CD8-positive, alpha-beta memory T cell (primary cell): ENCODE measurements at regions not wholly inside any gene's neighbourhood (a gene's known extent, or its start where the extent isn't known, plus 50 kb on each side); places are given as distances from the start of the nearest gene placed in this dataset.

Experiments
- CTCF ChIA-PET: fragments of 350-600 bp; sonication (Branson Sonifier 250); formaldehyde crosslinking; loops from one replicate; lab custom pipeline; 2021; ENCODE audit warnings: antibody characterized with exemption; lab: Charles Lee
- POLR2A ChIA-PET: fragments of 350-600 bp; sonication (Branson Sonifier 250); formaldehyde crosslinking; loops from one replicate; lab custom pipeline; 2021; ENCODE audit warnings: antibody characterized with exemption; lab: Charles Lee
- DNase-seq, 5 donors: peaks; one replicate each; pipeline versions ENCODE4 v3.0.0 to v3.0.0-alpha.2; 2020 to 2022; ENCODE audit warnings: mixed read lengths in 1 of 5
- H3K27ac ChIP-seq: one replicate; pipeline ENCODE4 v1.7.0; 2013; ENCODE audit warnings: low read depth, mild to moderate bottlenecking, low read length, moderate library complexity
- H3K27me3 ChIP-seq: 2 replicates; pipeline ENCODE4 v1.7.0; 2013; ENCODE audit warnings: low read length, mild to moderate bottlenecking; ENCODE audit not compliant: insufficient read depth, poor library complexity, severe bottlenecking
- H3K36me3 ChIP-seq: 2 replicates; pipeline ENCODE4 v1.7.0; 2013; ENCODE audit warnings: mild to moderate bottlenecking, low read length, moderate library complexity; ENCODE audit not compliant: insufficient read depth
- H3K4me1 ChIP-seq: 2 replicates; pipeline ENCODE4 v1.7.0; 2013; ENCODE audit warnings: mild to moderate bottlenecking, low read length, moderate library complexity; ENCODE audit not compliant: insufficient read depth
- H3K4me3 ChIP-seq: 2 replicates; pipeline ENCODE4 v1.7.0; 2013; ENCODE audit warnings: mild to moderate bottlenecking, low read length
- H3K9me3 ChIP-seq: 2 replicates; pipeline ENCODE4 v1.7.0; 2013; ENCODE audit warnings: mild to moderate bottlenecking, low read length
- H3K27ac Mint-ChIP-seq, 8 donors: one replicate each; pipeline ENCODE4 v1.8.0; 2020 to 2021; ENCODE audit warnings: mixed read lengths in 8 of 8, mild to moderate bottlenecking in 6 of 8, inconsistent platforms in 3 of 8, moderate library complexity in 3 of 8
- H3K27me3 Mint-ChIP-seq, 2 donors: one replicate each; pipeline ENCODE4 v1.8.0; 2020 to 2021; ENCODE audit warnings: mixed read lengths in 2 of 2, mild to moderate bottlenecking in 1 of 2, moderate library complexity in 1 of 2
- H3K36me3 Mint-ChIP-seq, 3 donors: one replicate each; pipeline ENCODE4 v1.8.0; 2020 to 2021; ENCODE audit warnings: mixed read lengths in 3 of 3, inconsistent platforms in 1 of 3, mild to moderate bottlenecking in 1 of 3
- H3K4me1 Mint-ChIP-seq, 3 donors: one replicate each; pipeline ENCODE4 v1.8.0; 2020 to 2021; ENCODE audit warnings: mixed read lengths in 3 of 3, inconsistent platforms in 1 of 3, mild to moderate bottlenecking in 1 of 3
- H3K4me3 Mint-ChIP-seq, 7 donors: one replicate each; pipeline ENCODE4 v1.8.0; 2020 to 2021; ENCODE audit warnings: mixed read lengths in 7 of 7, mild to moderate bottlenecking in 6 of 7, moderate library complexity in 4 of 7, inconsistent platforms in 2 of 7
- H3K9me3 Mint-ChIP-seq, 5 donors: one replicate each; pipeline ENCODE4 v1.8.0; 2020 to 2022; ENCODE audit warnings: mixed read lengths in 5 of 5, mild to moderate bottlenecking in 3 of 5, moderate library complexity in 2 of 5, inconsistent platforms in 1 of 5

DNA sequence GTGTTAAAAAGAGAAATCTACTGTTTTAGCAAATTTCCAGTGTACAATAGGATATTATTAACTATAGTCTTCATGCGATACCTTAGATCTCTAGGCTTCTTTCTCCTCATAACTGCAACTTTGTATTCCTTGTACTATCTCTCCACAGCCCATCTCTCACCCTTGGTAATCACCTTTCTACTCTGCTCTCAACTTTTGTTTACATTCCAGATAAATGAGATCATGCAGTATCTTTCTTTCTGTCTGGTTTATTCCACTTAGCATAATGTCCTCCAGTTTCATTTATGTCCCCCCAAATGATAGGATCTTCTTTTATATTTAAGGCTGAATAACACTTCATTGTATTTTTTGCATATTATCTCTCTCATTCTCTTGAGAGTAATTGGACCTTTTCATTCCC, 165.5 kb downstream of the HS3ST1 start:
- H3K27me3 ChIP-seq = no peaks in the 10 kb centered on the region
- POLR2A ChIA-PET = no interaction called here
- Mint-ChIP-seq H3K27me3 (peaks cover 0 to 5% of the 10 kb centered on the region in 2 donors), H3K9me3 (peaks cover 0 to 5% (median 2%) of the 10 kb centered on the region in 5 donors), H3K27ac (no peak overlapping the region), H3K36me3 (no peaks in the 10 kb centered on the region), H3K4me1 (no peaks in the 10 kb centered on the region), H3K4me3 (no peak overlapping the region)
- no peaks in the 10 kb centered on the region for H3K9me3 ChIP-seq
- no peak for DNase-seq
- CTCF ChIA-PET = no interaction called here
- no peaks in the 10 kb centered on the region for H3K36me3 ChIP-seq
- H3K27ac ChIP-seq = no peak overlapping the region
- no peak overlapping the region for H3K4me3 ChIP-seq
- no peaks in the 10 kb centered on the region for H3K4me1 ChIP-seq

DNA sequence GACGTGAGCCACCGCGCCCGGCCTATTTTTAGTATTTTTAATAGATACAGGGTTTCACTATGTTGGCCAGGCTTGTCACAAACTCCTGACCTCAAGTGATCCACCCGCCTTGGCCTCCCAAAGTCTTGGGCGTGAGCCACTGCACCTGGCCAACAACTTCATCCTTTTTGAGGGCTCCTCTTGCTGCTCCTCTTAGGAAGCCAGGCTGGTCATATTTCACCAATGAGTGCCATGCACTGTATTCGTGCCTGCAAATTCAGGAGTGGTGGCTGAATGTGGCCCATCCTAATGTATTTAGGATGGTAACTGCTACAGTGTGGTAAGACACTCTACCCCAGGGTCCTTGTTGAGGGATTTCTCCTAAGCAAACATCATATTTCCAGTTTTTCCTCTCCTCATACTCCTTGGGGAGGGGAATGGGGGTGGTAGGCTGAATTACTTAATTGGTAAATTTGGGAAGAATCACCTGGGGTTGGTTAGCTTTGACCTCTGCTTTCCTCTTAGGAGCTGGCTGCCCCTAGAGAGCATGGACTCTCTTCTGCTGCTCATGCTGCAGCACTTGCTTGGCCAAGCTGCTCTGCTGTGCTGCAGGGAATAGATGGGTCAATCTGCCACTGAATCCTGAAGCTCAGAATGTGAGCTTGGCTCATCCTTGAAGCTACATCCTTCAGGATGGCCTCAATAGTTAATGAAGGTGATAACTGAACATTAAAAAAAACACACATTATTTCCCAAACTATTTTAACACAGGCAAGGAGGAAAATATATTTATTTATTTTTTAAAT, 167.4 kb downstream of the HS3ST1 start:
- Histone ChIP-seq H3K4me3 (no peak overlapping the region), H3K27me3 (no peaks in the 10 kb centered on the region), H3K4me1 (no peaks in the 10 kb centered on the region), H3K9me3 (no peaks in the 10 kb centered on the region), H3K27ac (no peak overlapping the region), H3K36me3 (no peaks in the 10 kb centered on the region)
- POLR2A ChIA-PET = no interaction called here
- no peaks in the 10 kb centered on the region for H3K36me3 Mint-ChIP-seq
- H3K27ac Mint-ChIP-seq = no peak overlapping the region
- peaks cover 0 to 5% of the 10 kb centered on the region in 2 donors for H3K27me3 Mint-ChIP-seq
- no peak for DNase-seq
- CTCF ChIA-PET = no interaction called here
- peaks cover 0 to 5% (median 2%) of the 10 kb centered on the region in 5 donors for H3K9me3 Mint-ChIP-seq
- no peak overlapping the region for H3K4me3 Mint-ChIP-seq
- H3K4me1 Mint-ChIP-seq = no peaks in the 10 kb centered on the region

DNA sequence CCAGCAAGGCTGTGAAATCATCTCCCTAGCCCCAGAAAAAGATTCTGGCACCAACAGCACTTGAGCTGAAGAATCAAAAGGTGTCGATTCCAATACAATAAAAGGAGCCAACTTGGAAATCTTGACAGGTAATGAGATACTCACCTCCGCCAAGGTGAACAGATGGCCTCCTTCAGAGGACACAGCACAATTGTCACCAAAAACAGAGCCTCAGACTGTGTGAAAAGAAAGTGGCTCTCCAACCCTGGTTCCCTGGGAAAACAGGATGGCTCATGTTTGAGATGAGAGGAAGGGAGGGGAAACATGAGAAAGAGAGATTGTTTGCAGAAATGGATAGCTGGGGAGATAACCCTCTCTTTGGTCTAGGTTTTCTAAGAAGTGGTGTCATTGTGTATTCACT, 168.9 kb downstream of the HS3ST1 start:
- no peaks in the 10 kb centered on the region for H3K36me3 ChIP-seq
- CTCF ChIA-PET = no interaction called here
- H3K27me3 ChIP-seq = no peaks in the 10 kb centered on the region
- no peak overlapping the region for H3K4me3 Mint-ChIP-seq
- H3K27ac Mint-ChIP-seq = no peak overlapping the region
- H3K4me3 ChIP-seq = no peak overlapping the region
- H3K27me3 Mint-ChIP-seq = peaks cover 0 to 3% of the 10 kb centered on the region in 2 donors
- no peak overlapping the region for H3K27ac ChIP-seq
- DNase-seq = no peak
- H3K36me3 Mint-ChIP-seq = no peaks in the 10 kb centered on the region
- no peaks in the 10 kb centered on the region for H3K4me1 ChIP-seq
- H3K9me3 Mint-ChIP-seq = peaks cover 0 to 2% (median 0%) of the 10 kb centered on the region in 5 donors
- no peaks in the 10 kb centered on the region for H3K4me1 Mint-ChIP-seq
- no peaks in the 10 kb centered on the region for H3K9me3 ChIP-seq
- POLR2A ChIA-PET = no interaction called here

DNA sequence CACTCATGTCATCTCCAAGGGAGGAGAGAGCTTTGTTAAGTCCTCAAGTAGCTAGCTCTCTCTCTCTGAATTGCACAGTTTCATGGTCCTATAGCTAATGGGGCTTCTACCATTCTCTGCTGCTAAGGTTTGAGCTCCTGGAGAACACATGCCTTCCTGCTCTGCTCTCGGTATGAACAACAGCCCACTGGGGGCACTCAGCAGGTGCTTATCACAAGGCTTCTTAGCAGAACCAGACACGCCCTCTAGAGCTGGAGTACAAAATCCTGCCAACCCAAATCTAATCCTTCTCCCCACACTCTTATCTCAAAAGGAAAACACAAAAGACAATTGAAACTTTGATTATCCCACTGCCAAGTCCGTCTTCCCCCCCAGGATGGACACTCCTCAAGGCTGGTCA, 176.5 kb downstream of the HS3ST1 start:
- H3K9me3 ChIP-seq = no peaks in the 10 kb centered on the region
- CTCF ChIA-PET = no interaction called here
- H3K36me3 Mint-ChIP-seq = no peaks in the 10 kb centered on the region

DNA sequence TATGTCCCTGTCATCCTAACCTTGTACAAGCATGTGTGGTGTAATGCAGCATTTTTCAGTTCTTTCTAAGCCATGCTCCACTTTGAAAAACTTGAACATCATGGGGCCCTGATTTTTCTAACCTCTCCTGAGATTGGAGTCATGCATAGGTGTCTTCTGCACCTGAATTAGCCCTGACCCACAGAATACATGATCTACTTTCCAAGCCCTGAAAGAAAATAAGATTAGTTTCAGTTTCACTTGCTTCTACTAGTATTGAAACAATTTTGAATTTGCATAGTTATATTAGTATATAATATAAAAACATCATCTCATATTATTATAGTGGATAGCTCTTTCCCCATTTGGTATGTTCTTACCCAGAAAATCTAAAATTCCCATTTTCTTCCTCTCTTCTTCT, 178.2 kb downstream of the HS3ST1 start:
- no peaks in the 10 kb centered on the region for H3K36me3 ChIP-seq
- no peak overlapping the region for H3K4me3 ChIP-seq
- CTCF ChIA-PET = no interaction called here
- POLR2A ChIA-PET = no interaction called here
- Mint-ChIP-seq H3K4me3 (no peak overlapping the region), H3K36me3 (no peaks in the 10 kb centered on the region), H3K9me3 (peaks cover 0 to 8% (median 4%) of the 10 kb centered on the region in 5 donors), H3K27me3 (peaks cover 0 to 4% of the 10 kb centered on the region in 2 donors), H3K27ac (no peak overlapping the region), H3K4me1 (peaks cover 0 to 11% (median 0%) of the 10 kb centered on the region in 3 donors)
- H3K27ac ChIP-seq = no peak overlapping the region
- DNase-seq = no peak
- no peaks in the 10 kb centered on the region for H3K9me3 ChIP-seq
- no peaks in the 10 kb centered on the region for H3K4me1 ChIP-seq
- no peaks in the 10 kb centered on the region for H3K27me3 ChIP-seq

More for the DNA sequence above, 176.5 kb downstream of the HS3ST1 start:
- H3K9me3 Mint-ChIP-seq = peaks cover 0 to 3% (median 0%) of the 10 kb centered on the region in 5 donors
- Histone ChIP-seq H3K27ac (no peak overlapping the region), H3K27me3 (no peaks in the 10 kb centered on the region), H3K36me3 (no peaks in the 10 kb centered on the region), H3K4me3 (no peak overlapping the region), H3K4me1 (no peaks in the 10 kb centered on the region)
- peaks cover 0 to 11% (median 0%) of the 10 kb centered on the region in 3 donors for H3K4me1 Mint-ChIP-seq
- peaks cover 0 to 4% of the 10 kb centered on the region in 2 donors for H3K27me3 Mint-ChIP-seq
- no peak for DNase-seq
- POLR2A ChIA-PET = no interaction called here
- no peak overlapping the region for H3K4me3 Mint-ChIP-seq
- no peak overlapping the region for H3K27ac Mint-ChIP-seq

DNA sequence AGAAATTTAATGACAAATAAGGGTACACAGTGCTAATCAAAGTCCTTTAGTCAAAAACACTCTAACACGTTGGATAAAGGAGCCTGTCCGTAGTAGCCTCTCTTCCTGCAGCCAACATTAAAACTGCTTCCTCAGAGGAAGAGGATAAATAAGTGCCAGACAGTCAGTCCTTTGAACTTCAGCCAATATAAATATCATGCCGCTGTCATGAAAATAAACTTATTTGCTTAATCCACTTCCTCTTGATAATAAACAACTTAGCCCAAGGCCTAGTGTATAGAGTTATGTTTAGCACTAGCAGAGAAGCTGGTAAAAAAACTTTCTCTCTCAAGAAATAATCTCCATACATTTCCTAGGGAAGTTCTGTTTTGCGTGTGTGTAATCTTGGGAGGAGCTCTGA, 196.7 kb downstream of the HS3ST1 start:
- Mint-ChIP-seq H3K9me3 (peaks cover 0 to 8% (median 4%) of the 10 kb centered on the region in 5 donors), H3K4me1 (no peaks in the 10 kb centered on the region), H3K27ac (no peak overlapping the region), H3K27me3 (peaks cover 0 to 3% of the 10 kb centered on the region in 2 donors), H3K36me3 (no peaks in the 10 kb centered on the region), H3K4me3 (no peak overlapping the region)
- ChIA-PET CTCF (no interaction called here), POLR2A (no interaction called here)
- H3K36me3 ChIP-seq = no peaks in the 10 kb centered on the region
- no peaks in the 10 kb centered on the region for H3K9me3 ChIP-seq
- no peaks in the 10 kb centered on the region for H3K4me1 ChIP-seq
- H3K27ac ChIP-seq = no peak overlapping the region
- no peak overlapping the region for H3K4me3 ChIP-seq
- DNase-seq = no peak
- no peaks in the 10 kb centered on the region for H3K27me3 ChIP-seq

DNA sequence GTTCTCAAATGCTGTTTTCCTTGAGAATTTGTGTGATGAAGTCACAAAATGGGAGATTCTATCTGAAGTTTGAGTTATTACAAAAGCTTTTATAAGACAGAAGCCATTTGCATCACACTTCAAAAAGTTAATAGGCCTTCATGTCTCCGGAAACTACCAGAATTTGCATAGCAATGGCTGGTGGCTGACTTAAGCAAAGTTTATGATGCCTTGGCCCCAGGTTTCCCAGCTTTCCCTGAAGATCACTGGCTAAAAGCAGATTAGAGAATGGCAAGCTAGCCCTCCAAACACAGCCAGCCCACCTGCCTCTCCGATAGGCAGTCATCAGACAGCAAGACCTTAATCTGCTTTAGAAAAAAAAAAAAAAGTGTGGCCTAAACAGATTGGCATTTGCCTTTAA, 197.8 kb downstream of the HS3ST1 start:
- POLR2A ChIA-PET = no interaction called here
- H3K27ac Mint-ChIP-seq = no peak overlapping the region
- CTCF ChIA-PET = no interaction called here
- Histone ChIP-seq H3K4me1 (no peaks in the 10 kb centered on the region), H3K4me3 (no peak overlapping the region), H3K27me3 (no peaks in the 10 kb centered on the region), H3K36me3 (no peaks in the 10 kb centered on the region), H3K27ac (no peak overlapping the region), H3K9me3 (no peaks in the 10 kb centered on the region)
- H3K4me1 Mint-ChIP-seq = no peaks in the 10 kb centered on the region
- peaks cover 0 to 3% of the 10 kb centered on the region in 2 donors for H3K27me3 Mint-ChIP-seq
- no peak overlapping the region for H3K4me3 Mint-ChIP-seq
- no peak for DNase-seq
- no peaks in the 10 kb centered on the region for H3K36me3 Mint-ChIP-seq
- H3K9me3 Mint-ChIP-seq = peaks cover 0 to 8% (median 3%) of the 10 kb centered on the region in 5 donors

DNA sequence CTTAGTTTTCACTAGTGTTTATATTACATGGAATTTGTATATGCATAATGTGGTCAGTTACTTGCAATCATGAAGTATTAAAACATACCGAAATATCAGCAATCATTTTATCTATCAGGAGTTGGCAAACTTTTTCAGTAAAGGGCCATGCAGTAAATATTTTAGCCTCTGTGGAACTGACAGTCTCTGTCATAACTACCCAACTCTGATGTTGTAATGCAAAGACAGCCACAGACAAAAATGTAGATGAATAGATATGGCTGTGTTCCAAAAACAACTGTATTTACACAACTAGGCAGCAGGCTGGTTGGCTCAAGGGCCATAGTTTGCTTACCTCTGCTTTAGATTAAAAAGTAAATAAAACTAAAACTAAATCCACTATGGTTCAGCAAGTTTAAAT, 200.2 kb downstream of the HS3ST1 start:
- no peaks in the 10 kb centered on the region for H3K36me3 ChIP-seq
- H3K4me3 Mint-ChIP-seq = no peak overlapping the region
- POLR2A ChIA-PET = no interaction called here
- H3K27me3 ChIP-seq = no peaks in the 10 kb centered on the region
- H3K4me1 ChIP-seq = no peaks in the 10 kb centered on the region
- no peak overlapping the region for H3K4me3 ChIP-seq
- DNase-seq = no peak
- no peak overlapping the region for H3K27ac Mint-ChIP-seq
- no peaks in the 10 kb centered on the region for H3K36me3 Mint-ChIP-seq
- no peaks in the 10 kb centered on the region for H3K4me1 Mint-ChIP-seq
- no peak overlapping the region for H3K27ac ChIP-seq
- peaks cover 0 to 3% of the 10 kb centered on the region in 2 donors for H3K27me3 Mint-ChIP-seq
- CTCF ChIA-PET = no interaction called here
- peaks cover 0 to 2% (median 0%) of the 10 kb centered on the region in 5 donors for H3K9me3 Mint-ChIP-seq
- H3K9me3 ChIP-seq = no peaks in the 10 kb centered on the region
